ENCODE measurements at regions not wholly inside any gene's neighbourhood (a gene's known extent, or its start where the extent isn't known, plus 50 kb on each side); places are given as distances from the start of the nearest gene placed in this dataset.

GRCh38 chr6:40276141-40276540 lies 311.0 kb downstream of the LRFN2 start:
- intact Hi-C loops (cut with micrococcal nuclease) (no loop called here), in situ Hi-C loops (cut with MboI; ENCODE audit: low sequenced_read_pairs) (no loop called here), dilution Hi-C loops (cut with HindIII; ENCODE audit: low sequenced_read_pairs, unreplicated experiment) (no loop called here)
- Histone ChIP-seq H3K9me1 (ENCODE audit: insufficient read depth, low read length) (no peaks in the 10 kb centered on the region), H2BK120ac (ENCODE audit: low read depth, low read length) (no peak overlapping the region), H2BK20ac (ENCODE audit: low read depth, low read length) (no peak overlapping the region), H4K91ac (ENCODE audit: insufficient read depth, low read depth, low read length) (no peak overlapping the region), H2AK5ac (ENCODE audit: low read depth, low read length) (no peak overlapping the region), H3K27me3 (ENCODE audit: control insufficient read depth, insufficient read depth, low read length) (no peaks in the 10 kb centered on the region), H3K4me3 (ENCODE audit: insufficient read depth, low read depth, low read length) (no peak overlapping the region), H3K23ac (ENCODE audit: low read depth, low read length) (no peak overlapping the region), H3K14ac (replicated peaks; ENCODE audit: low read depth, low read length) (no peak overlapping the region), H3K4me1 (ENCODE audit: control insufficient read depth, insufficient read depth, low read length) (no peaks in the 10 kb centered on the region), H3K18ac (ENCODE audit: low read depth, low read length) (no peak overlapping the region), H3K9ac (ENCODE audit: low read depth, low read length) (no peak overlapping the region), H2BK5ac (ENCODE audit: low read depth, low read length, poor library complexity, severe bottlenecking) (no peak overlapping the region), H3K36me3 (ENCODE audit: control insufficient read depth, insufficient read depth, low read length) (no peaks in the 10 kb centered on the region), H3K9me3 (ENCODE audit: control insufficient read depth, insufficient read depth, low read length) (no peaks in the 10 kb centered on the region), H4K8ac (ENCODE audit: low read depth in 2 of 2, low read length in 2 of 2) (no peak overlapping the region), H4K20me1 (ENCODE audit: insufficient read depth, low read length) (no peaks in the 10 kb centered on the region), H2BK15ac (ENCODE audit: low read depth, low read length) (no peak overlapping the region), H3K4ac (ENCODE audit: low read depth, low read length) (no peak overlapping the region), H4K5ac (ENCODE audit: low read depth, low read length) (no peak overlapping the region), H3K27ac (ENCODE audit: insufficient read depth, low read length) (no peak overlapping the region), H3K56ac (ENCODE audit: extremely low read depth, insufficient read depth, low read length) (no peak overlapping the region), H3K4me2 (ENCODE audit: low read depth, low read length) (no peak overlapping the region), H2AK9ac (replicated peaks; ENCODE audit: low read depth, low read length, poor library complexity) (no peak overlapping the region), H3K79me1 (ENCODE audit: low read depth in 1 of 2, low read length in 2 of 2) (no peaks in the 10 kb centered on the region), H2AFZ (replicated peaks; ENCODE audit: low read length, poor library complexity) (no peak overlapping the region)
- ChIA-PET CTCF (no interaction called here), POLR2A (ENCODE audit: unreplicated experiment) (no interaction called here)
- TF ChIP-seq POLR2A (IDR thresholded peaks at IDR 0.05; ENCODE audit: low read depth, low read length) (no peak), USF2 (IDR thresholded peaks at IDR 0.05; ENCODE audit: low read depth, low read length) (no peak), CHD1 (IDR thresholded peaks at IDR 0.05; ENCODE audit: low read depth, low read length) (no peak), RCOR1 (IDR thresholded peaks at IDR 0.05; ENCODE audit: insufficient replicate concordance, low read length) (no peak)
- no peak for DNase-seq
- no TSS peak for BruUV-seq (replicated peaks)
- 70% methylated on average over 2 of the region's 15 CpGs; no CpG with 5 or more reads in 1 of the 2 experiments for whole genome bisulfite sequencing, 2 experiments (ENCODE audit: extremely low coverage in 2 of 2, insufficient read length in 1 of 2)
- ATAC-seq (ENCODE audit: low read depth): no peak

Measured in IMR-90 (cell line).